ENCODE measurements at regions not wholly inside any gene's neighbourhood (a gene's known extent, or its start where the extent isn't known, plus 50 kb on each side); places are given as distances from the start of the nearest gene placed in this dataset.

GRCh38 chr10:8438603-8439002, 384.1 kb downstream of the GATA3 start:
- DNase-seq: no peak

GRCh38 chr10:8439040-8439439, 384.6 kb downstream of the GATA3 start:
- DNase-seq: no peak

- no peak for DNase-seq
Measured at GRCh38 chr10:8444630-8445029, 390.1 kb downstream of the GATA3 start.

- DNase-seq: no peak
Measured at GRCh38 chr10:8445353-8445752, 390.9 kb downstream of the GATA3 start.

GRCh38 chr10:8449909-8450308, 395.4 kb downstream of the GATA3 start:
- DNase-seq: no peak

GRCh38 chr10:8453587-8453986, 399.1 kb downstream of the GATA3 start:
- DNase-seq: no peak

- no peak for DNase-seq
Measured at GRCh38 chr10:8454357-8454756, 399.9 kb downstream of the GATA3 start.

- DNase-seq: no peak
Measured at GRCh38 chr10:8455181-8455580, 400.7 kb downstream of the GATA3 start.

- DNase-seq: no peak
Measured at GRCh38 chr10:8456386-8456785, 401.9 kb downstream of the GATA3 start.

GRCh38 chr10:8460626-8461025, 406.1 kb downstream of the GATA3 start:
- no peak for DNase-seq

- no peak for DNase-seq
Measured at GRCh38 chr10:8462565-8462964, 408.1 kb downstream of the GATA3 start.

GRCh38 chr10:8463853-8464252, 409.4 kb downstream of the GATA3 start:
- DNase-seq: no peak

GRCh38 chr10:8468477-8468876, 414.0 kb downstream of the GATA3 start:
- DNase-seq: no peak

- DNase-seq: no peak
Measured at GRCh38 chr10:8473205-8473604, 418.7 kb downstream of the GATA3 start.

- DNase-seq: no peak
Measured at GRCh38 chr10:8477300-8477699, 422.8 kb downstream of the GATA3 start.

GRCh38 chr10:8481718-8482504, 427.4 kb downstream of the GATA3 start:
- DNase-seq: no peak

GRCh38 chr10:8485032-8485431, 430.5 kb downstream of the GATA3 start:
- no peak for DNase-seq

GRCh38 chr10:8487346-8487745, 432.9 kb downstream of the GATA3 start:
- no peak for DNase-seq

GRCh38 chr10:8489232-8489631, 434.7 kb downstream of the GATA3 start:
- DNase-seq: no peak

GRCh38 chr10:8489823-8490222, 435.3 kb downstream of the GATA3 start:
- no peak for DNase-seq

GRCh38 chr10:8498290-8498689, 443.8 kb downstream of the GATA3 start:
- no peak for DNase-seq

GRCh38 chr10:8498881-8499280, 444.4 kb downstream of the GATA3 start:
- DNase-seq: no peak

- DNase-seq: no peak
Measured at GRCh38 chr10:8499312-8499711, 444.8 kb downstream of the GATA3 start.

GRCh38 chr10:8499752-8500390, 445.4 kb downstream of the GATA3 start:
- DNase-seq: no peak

- no peak for DNase-seq
Measured at GRCh38 chr10:8502573-8502972, 448.1 kb downstream of the GATA3 start.

Measured in NCI-H510A treated with DMSO at 0.1 percent for 48 hours (cell line).